Erythroblast (primary cell): ENCODE measurements at regions not wholly inside any gene's neighbourhood (a gene's known extent, or its start where the extent isn't known, plus 50 kb on each side); places are given as distances from the start of the nearest gene placed in this dataset.
"Not testable (repeated sequence)": the region's sequence is repeated elsewhere in the genome, so short reads cannot be mapped to it uniquely, and the experiment has no call there.

Experiments
- DNase-seq, 2 experiments: peaks; one replicate each; lab custom pipeline; 2025; lab: John Stamatoyannopoulos, UW
- GATA1 ChIP-seq: IDR thresholded peaks from 2 replicates; pipeline ENCODE4 v1.6.1; 2011; ENCODE audit warnings: low read depth, mild to moderate bottlenecking, control low read depth, low read length, moderate library complexity
- POLR2A ChIP-seq: IDR thresholded peaks from 2 replicates; pipeline ENCODE4 v1.6.1; 2011; ENCODE audit warnings: mild to moderate bottlenecking, low read length

GRCh38 chr5:84817953-84818352 is 433.3 kb upstream of the EDIL3 start:
- TF ChIP-seq POLR2A (no peak), GATA1 (no peak)
- DNase-seq = no peak

GRCh38 chr5:84816746-84817547 is 432.3 kb upstream of the EDIL3 start:
- no peak for TF ChIP-seq POLR2A
- no peak for TF ChIP-seq GATA1
- no peak for DNase-seq

- no peak for DNase-seq
- TF ChIP-seq GATA1 (no peak), POLR2A (no peak)
Observed at GRCh38 chr5:84816160-84816559, 431.5 kb upstream of the EDIL3 start.

- DNase-seq = no peak
- no peak for TF ChIP-seq GATA1
- TF ChIP-seq POLR2A = no peak
Observed at GRCh38 chr5:84805473-84805872, 420.8 kb upstream of the EDIL3 start.

- no peak for DNase-seq
- TF ChIP-seq GATA1 = no peak
- TF ChIP-seq POLR2A = no peak
Observed at GRCh38 chr5:84796399-84796798, 411.7 kb upstream of the EDIL3 start.

GRCh38 chr5:84794486-84795035 is 409.9 kb upstream of the EDIL3 start:
- DNase-seq = no peak
- TF ChIP-seq GATA1 (no peak), POLR2A (no peak)

- no peak for DNase-seq
- TF ChIP-seq POLR2A = no peak
- TF ChIP-seq GATA1 = no peak
Observed at GRCh38 chr5:84791730-84792129, 407.1 kb upstream of the EDIL3 start.

- no peak for TF ChIP-seq GATA1
- TF ChIP-seq POLR2A = no peak
- DNase-seq = no peak
Observed at GRCh38 chr5:84791138-84791537, 406.5 kb upstream of the EDIL3 start.

GRCh38 chr5:84790406-84790805 is 405.7 kb upstream of the EDIL3 start:
- DNase-seq = no peak

GRCh38 chr5:84783003-84783402 is 398.3 kb upstream of the EDIL3 start:
- DNase-seq = no peak
- TF ChIP-seq POLR2A (no peak), GATA1 (no peak)

More at GRCh38 chr5:84790406-84790805, 405.7 kb upstream of the EDIL3 start:
- no peak for TF ChIP-seq POLR2A
- TF ChIP-seq GATA1 = no peak

GRCh38 chr5:84779186-84779585 is 394.5 kb upstream of the EDIL3 start:
- no peak for DNase-seq
- no peak for TF ChIP-seq GATA1
- TF ChIP-seq POLR2A = no peak

- TF ChIP-seq GATA1 (no peak), POLR2A (no peak)
- DNase-seq = no peak
Observed at GRCh38 chr5:84764227-84764626, 379.5 kb upstream of the EDIL3 start.

GRCh38 chr5:84758008-84758407 is 373.3 kb upstream of the EDIL3 start:
- TF ChIP-seq GATA1 (no peak), POLR2A (no peak)
- no peak for DNase-seq

GRCh38 chr5:84752780-84753179 is 368.1 kb upstream of the EDIL3 start:
- DNase-seq = no peak
- TF ChIP-seq POLR2A (no peak), GATA1 (no peak)

GRCh38 chr5:84748313-84748712 is 363.6 kb upstream of the EDIL3 start:
- no peak for DNase-seq
- TF ChIP-seq GATA1 (no peak), POLR2A (no peak)

- not testable (repeated sequence) for DNase-seq
Observed at GRCh38 chr5:84746280-84746679, 361.6 kb upstream of the EDIL3 start.
